DMS114 treated with DMSO at 0.1 percent for 48 hours (cell line): ENCODE measurements at regions not wholly inside any gene's neighbourhood (a gene's known extent, or its start where the extent isn't known, plus 50 kb on each side); places are given as distances from the start of the nearest gene placed in this dataset.
"Not testable (repeated sequence)": the region's sequence is repeated elsewhere in the genome, so short reads cannot be mapped to it uniquely, and the experiment has no call there.

ENCODE experiments used
- DNase-seq: peaks from one replicate; lab custom pipeline; 2025; ENCODE audit not compliant: unreplicated experiment; lab: John Stamatoyannopoulos, UW

DNA sequence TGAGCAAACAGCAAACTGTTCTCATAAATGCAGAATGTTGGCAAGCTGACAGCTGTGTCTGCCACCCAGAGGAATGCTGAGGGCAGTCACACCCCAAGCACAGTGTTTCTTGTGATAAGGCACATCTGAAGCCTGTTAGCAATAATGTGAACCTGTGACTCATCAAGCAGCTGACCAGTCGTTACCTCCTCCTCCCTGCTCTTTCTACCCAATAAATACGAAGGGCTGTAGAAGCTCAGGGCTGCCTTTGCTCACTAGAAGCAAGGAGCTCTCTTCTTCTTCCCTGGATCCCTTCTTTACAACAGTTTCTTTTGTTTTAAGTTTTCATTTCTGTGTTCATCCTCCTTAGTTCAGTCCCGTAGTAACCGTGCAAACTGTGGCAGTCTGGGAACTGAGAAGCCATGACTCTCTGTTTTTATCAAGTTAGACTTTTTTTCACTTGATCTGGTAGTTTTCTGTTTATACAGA lies 160.3 kb upstream of the ZNF184 start:
- DNase-seq: not testable (repeated sequence)

DNA sequence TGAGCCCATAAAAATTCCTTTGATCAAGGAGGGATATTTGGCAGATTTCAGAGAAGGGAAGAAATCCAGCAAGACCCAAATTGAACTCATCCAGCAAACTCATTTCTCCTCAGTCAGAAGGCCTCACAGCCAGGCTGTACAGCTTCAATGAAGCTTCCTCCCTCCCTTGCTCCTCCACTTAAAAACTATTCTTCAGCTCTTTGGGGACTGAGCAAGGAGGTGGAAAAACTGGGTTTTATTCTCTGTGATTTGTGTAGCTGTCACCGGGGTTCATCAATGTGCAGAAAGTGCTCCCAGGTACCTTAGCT lies 158.7 kb upstream of the ZNF184 start:
- DNase-seq: no peak

- peak; percentile 82 for DNase-seq
Observed at GRCh38 chr6:27630727-27631608, 158.1 kb upstream of the ZNF184 start.

DNA sequence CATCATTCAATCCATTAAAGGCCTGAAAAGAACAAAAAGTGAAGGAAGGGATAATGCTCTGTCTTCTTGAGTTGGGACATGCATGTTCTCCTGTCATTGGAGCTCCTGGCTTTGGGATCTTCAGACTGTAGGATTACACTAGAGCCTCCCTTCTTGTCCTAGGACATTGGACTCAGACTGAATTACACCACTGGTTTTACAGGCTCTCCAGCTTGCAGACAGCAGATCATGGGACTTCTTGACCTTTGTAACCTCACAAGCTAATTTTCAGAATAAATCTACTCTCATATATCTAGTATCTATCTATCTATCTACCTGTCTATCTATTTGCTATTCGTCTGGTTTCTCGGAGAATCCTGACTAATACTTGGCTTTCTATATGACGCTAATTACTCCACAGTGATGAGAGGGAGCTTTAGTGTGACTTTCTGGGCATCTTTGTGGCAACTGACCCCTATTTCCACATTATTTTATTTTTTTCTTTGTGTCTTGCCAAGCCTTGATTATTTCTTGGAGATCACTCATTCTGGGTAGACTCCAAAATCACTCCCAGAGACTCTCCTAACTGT lies 151.9 kb upstream of the ZNF184 start:
- no peak for DNase-seq

DNA sequence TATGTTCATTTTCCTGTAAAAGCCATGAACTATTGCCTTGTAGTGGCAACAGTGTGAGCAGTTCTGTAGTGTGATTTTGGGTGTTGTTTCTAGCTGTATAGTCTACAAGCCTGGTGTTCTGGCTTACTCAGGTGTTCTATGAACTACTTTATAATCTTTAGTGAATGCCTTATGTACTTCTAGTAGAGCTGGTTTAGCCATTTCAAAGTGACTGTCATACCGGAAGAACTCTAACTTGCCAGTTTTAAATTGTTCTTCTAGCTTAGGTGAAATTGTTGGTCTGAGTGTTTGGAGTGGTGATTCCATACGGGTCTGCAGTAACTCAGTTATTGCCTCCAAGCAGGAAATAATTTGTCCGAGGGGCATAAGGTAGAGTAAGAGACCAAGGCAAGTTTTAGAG lies 150.2 kb upstream of the ZNF184 start:
- DNase-seq: no peak

DNA sequence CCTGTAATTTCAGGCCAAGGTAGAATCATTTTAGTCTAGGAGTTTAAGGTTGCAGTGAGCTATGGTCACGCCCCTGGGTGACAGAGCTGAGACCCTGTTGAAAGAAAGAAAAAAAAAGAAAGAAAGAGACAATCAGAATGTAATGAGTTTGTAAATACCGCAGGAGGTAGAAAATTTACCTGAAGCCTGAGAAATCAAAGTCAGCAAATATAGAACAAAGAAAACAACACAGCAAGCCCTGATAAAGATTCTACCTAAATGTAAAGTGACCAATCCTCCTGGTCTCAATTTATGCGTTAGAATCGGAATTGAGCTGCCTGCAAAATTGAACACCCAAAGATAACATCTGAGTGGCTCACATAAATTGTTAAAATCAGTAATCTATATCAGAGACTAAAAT lies 146.5 kb upstream of the ZNF184 start:
- DNase-seq: no peak

GRCh38 chr6:27617700-27618689 lies 145.1 kb upstream of the ZNF184 start:
- peak; percentile 87 for DNase-seq

DNA sequence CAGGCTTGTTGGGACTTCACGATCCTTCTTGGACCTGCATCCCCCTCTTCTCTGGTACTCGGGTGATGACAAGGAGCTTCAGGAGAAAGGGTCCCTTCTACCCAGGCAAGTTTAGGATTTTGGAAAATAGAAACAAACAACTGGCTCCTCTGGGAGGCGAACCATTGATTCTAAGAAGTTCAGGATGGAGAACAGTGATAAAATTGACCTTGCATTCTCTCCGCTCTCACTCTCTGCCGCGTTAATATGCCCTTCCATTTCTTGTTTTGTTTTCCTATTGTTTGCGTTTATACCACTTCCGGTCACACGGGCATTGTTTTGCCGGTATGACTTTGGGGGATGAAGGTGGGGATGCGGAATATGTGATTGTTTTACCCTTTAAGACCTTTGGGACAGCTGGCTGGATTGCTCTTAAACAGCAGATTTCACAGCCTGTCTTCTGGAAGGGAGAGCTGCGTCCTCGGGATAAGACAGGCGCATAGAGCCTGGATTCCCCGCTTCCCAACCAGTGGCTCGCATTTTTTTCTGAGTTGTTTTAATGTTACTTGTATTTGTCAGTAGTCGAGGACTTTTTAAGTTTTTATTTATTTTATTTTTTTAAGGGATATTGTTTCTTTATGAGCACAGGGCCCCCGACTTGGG lies 144.3 kb upstream of the ZNF184 start:
- peak; percentile 69 for DNase-seq

DNA sequence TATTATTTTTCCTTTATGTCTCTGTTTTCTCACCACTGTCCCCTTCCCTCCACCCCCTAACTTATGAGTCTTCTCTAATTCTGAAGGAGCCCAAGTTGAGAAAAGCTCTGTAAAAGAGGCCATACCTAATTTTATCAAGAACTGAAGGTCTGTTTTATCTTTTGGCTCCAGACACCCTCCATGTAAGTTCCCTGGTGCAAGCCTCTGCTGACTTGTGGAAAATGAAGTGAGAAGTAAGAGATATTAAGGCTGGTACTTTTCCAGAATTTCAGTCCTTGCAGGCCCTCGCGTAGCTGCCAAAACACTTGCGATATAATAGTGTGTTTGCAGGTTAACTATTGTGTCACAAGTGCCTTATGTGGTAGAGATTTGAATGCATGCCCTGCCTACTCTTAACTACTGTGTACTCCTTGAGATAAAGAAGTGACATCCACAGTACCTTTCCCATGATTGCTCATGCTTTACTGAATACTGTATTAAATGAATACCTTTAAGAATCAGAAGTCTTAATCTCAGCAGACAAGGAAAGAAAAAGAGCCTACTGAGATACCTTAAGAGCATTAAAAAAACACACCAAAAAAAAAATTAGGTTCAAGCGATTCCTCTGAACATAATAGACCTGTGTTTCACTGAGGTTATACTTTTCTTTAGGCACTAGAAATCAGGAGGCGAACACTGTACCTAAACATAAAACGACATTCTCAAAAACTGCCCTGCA lies 143.6 kb upstream of the ZNF184 start:
- DNase-seq: no peak

GRCh38 chr6:27611451-27611850 lies 138.5 kb upstream of the ZNF184 start:
- DNase-seq: no peak

- peak; percentile 47 for DNase-seq
Observed at GRCh38 chr6:27608916-27609883, 136.3 kb upstream of the ZNF184 start.

GRCh38 chr6:27605401-27606342 lies 132.8 kb upstream of the ZNF184 start:
- no peak for DNase-seq

- no peak for DNase-seq
Observed at GRCh38 chr6:27604986-27605385, 132.1 kb upstream of the ZNF184 start.

DNA sequence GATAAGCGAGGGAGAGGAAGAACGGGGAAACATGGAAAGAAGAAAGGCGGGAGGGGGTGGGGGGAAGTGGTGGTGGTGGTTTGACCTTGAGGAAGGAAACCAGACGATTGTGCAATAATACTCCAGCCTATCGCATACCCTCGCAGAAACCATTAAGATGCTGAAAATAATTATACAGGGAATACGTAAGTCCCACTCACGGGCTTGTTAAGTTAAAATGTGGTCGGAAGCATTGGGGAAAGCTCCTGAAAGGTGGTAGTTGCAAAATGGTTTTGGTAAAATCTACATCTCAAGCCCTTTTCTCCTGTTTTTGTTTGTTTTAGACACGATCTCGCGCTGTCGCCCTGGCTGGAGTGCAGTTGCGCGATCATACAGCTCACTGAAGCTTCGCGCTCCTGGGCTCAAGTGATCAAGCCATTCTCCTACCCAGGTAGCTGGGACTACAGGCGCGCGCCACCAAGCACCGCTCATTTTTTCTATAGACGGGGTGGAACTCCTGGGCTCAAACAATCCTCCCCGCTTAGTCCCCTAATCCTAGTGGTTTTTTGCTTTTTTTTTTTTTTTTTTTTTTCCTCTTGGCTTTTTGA lies 128.9 kb upstream of the ZNF184 start:
- DNase-seq: no peak

GRCh38 chr6:27599859-27600532 lies 127.1 kb upstream of the ZNF184 start:
- no peak for DNase-seq

DNA sequence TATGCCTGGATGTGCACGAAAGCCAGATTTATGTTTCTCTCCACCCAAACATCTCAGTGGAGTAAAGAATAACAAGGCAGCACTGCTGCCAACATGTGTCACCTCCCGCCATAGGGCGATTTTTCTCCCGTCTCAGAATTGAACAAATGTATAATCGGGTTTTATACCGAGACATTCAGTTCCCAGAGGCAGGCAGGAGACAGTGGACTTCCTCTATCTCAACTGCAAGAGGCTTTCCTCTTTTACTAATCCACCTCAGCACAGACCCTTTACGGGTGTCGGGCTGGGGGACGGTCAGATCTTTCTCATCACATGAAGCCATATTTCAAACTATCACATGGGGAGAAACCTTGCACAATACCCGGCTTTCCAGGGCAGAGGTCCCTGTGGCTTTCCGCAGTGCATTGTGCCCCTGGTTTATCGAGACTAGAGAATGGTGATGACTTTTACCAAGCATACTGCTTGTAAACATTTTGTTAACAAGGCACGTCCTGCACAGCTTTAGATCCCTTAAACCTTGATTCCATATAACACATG lies 124.2 kb upstream of the ZNF184 start:
- not testable (repeated sequence) for DNase-seq

GRCh38 chr6:27593861-27594260 lies 121.0 kb upstream of the ZNF184 start:
- no peak for DNase-seq
